Activated T-helper 1 cell treated with anti-CD3 and anti-CD28 coated beads, Interleukin-2, amount 50 U/mL, for 16 hours (primary cell): ENCODE measurements at regions not wholly inside any gene's neighbourhood (a gene's known extent, or its start where the extent isn't known, plus 50 kb on each side); places are given as distances from the start of the nearest gene placed in this dataset.

Experiments
- DNase-seq, 2 donors: peaks; one replicate each; pipeline ENCODE4 v3.0.0-alpha.2; 2020; ENCODE audit warnings: low read depth in 1 of 2, low spot score in 1 of 2

- no peak for DNase-seq
These were observed 66.3 kb upstream of the SLC6A6 start for GRCh38 chr3:14335774-14336748.

- no peak for DNase-seq
These were observed 65.4 kb upstream of the SLC6A6 start for GRCh38 chr3:14336749-14337598.

GRCh38 chr3:14337828-14338227 lies 64.6 kb upstream of the SLC6A6 start:
- no peak for DNase-seq

- no peak for DNase-seq
These were observed 64.2 kb upstream of the SLC6A6 start for GRCh38 chr3:14338242-14338641.

- DNase-seq = no peak
These were observed 63.4 kb upstream of the SLC6A6 start for GRCh38 chr3:14338898-14339458.

- DNase-seq = no peak
These were observed 61.3 kb upstream of the SLC6A6 start for GRCh38 chr3:14340960-14341708.

GRCh38 chr3:14343338-14344112 lies 58.9 kb upstream of the SLC6A6 start:
- no peak for DNase-seq

- DNase-seq = no peak
These were observed 58.1 kb upstream of the SLC6A6 start for GRCh38 chr3:14344351-14344750.

GRCh38 chr3:14345496-14346150 lies 56.8 kb upstream of the SLC6A6 start:
- no peak for DNase-seq

- no peak for DNase-seq
These were observed 56.2 kb upstream of the SLC6A6 start for GRCh38 chr3:14346191-14346590.

- no peak for DNase-seq
These were observed 55.8 kb upstream of the SLC6A6 start for GRCh38 chr3:14346642-14347041.

GRCh38 chr3:14347110-14347509 lies 55.3 kb upstream of the SLC6A6 start:
- DNase-seq = no peak

- DNase-seq = no peak
These were observed 50.8 kb upstream of the SLC6A6 start for GRCh38 chr3:14351617-14352001.

GRCh38 chr3:14352002-14352627 lies 50.3 kb upstream of the SLC6A6 start:
- no peak for DNase-seq
